GM11168 (cell line): ENCODE measurements at regions not wholly inside any gene's neighbourhood (a gene's known extent, or its start where the extent isn't known, plus 50 kb on each side); places are given as distances from the start of the nearest gene placed in this dataset.
"Not testable (repeated sequence)": the region's sequence is repeated elsewhere in the genome, so short reads cannot be mapped to it uniquely, and the experiment has no call there.

Source experiments
- in situ Hi-C: fragments of 300-500 bp; cut with MboI; formaldehyde crosslinking; loops from one replicate; pipeline ENCODE4 v1.12.0; 2022; ENCODE audit warnings: low sequenced_read_pairs; ENCODE audit not compliant: unreplicated experiment

GRCh38 chr21:27803571-27803970 lies 836.7 kb upstream of the ADAMTS5 start:
- in situ Hi-C loops = no loop called here

GRCh38 chr21:27802816-27803475 lies 836.1 kb upstream of the ADAMTS5 start:
- in situ Hi-C loops = no loop called here

- in situ Hi-C loops = no loop called here
Observed at GRCh38 chr21:27799861-27800260, 833.0 kb upstream of the ADAMTS5 start.

GRCh38 chr21:27796106-27796505 lies 829.2 kb upstream of the ADAMTS5 start:
- in situ Hi-C loops = no loop called here

- in situ Hi-C loops = no loop called here
Observed at GRCh38 chr21:27795418-27795817, 828.5 kb upstream of the ADAMTS5 start.

- in situ Hi-C loops = no loop called here
Observed at GRCh38 chr21:27793901-27794300, 827.0 kb upstream of the ADAMTS5 start.

- in situ Hi-C loops = no loop called here
Observed at GRCh38 chr21:27787046-27787445, 820.2 kb upstream of the ADAMTS5 start.

GRCh38 chr21:27779606-27780005 lies 812.7 kb upstream of the ADAMTS5 start:
- in situ Hi-C loops = no loop called here

- in situ Hi-C loops = no loop called here
Observed at GRCh38 chr21:27776925-27777553, 810.2 kb upstream of the ADAMTS5 start.

GRCh38 chr21:27772816-27773215 lies 805.9 kb upstream of the ADAMTS5 start:
- in situ Hi-C loops = no loop called here

GRCh38 chr21:27771938-27772483 lies 805.1 kb upstream of the ADAMTS5 start:
- in situ Hi-C loops = no loop called here

- in situ Hi-C loops = no loop called here
Observed at GRCh38 chr21:27769763-27770162, 802.9 kb upstream of the ADAMTS5 start.

GRCh38 chr21:27768046-27768637 lies 801.3 kb upstream of the ADAMTS5 start:
- in situ Hi-C loops = not testable (repeated sequence)

GRCh38 chr21:27764056-27764455 lies 797.2 kb upstream of the ADAMTS5 start:
- in situ Hi-C loops = no loop called here

GRCh38 chr21:27761623-27762022 lies 794.7 kb upstream of the ADAMTS5 start:
- in situ Hi-C loops = no loop called here

GRCh38 chr21:27759820-27760219 lies 792.9 kb upstream of the ADAMTS5 start:
- in situ Hi-C loops = no loop called here

GRCh38 chr21:27759091-27759659 lies 792.3 kb upstream of the ADAMTS5 start:
- in situ Hi-C loops = no loop called here

GRCh38 chr21:27756191-27756590 lies 789.3 kb upstream of the ADAMTS5 start:
- in situ Hi-C loops = no loop called here

- in situ Hi-C loops = no loop called here
Observed at GRCh38 chr21:27743971-27744564, 777.2 kb upstream of the ADAMTS5 start.

- in situ Hi-C loops = no loop called here
Observed at GRCh38 chr21:27741736-27742135, 774.8 kb upstream of the ADAMTS5 start.

- in situ Hi-C loops = no loop called here
Observed at GRCh38 chr21:27740084-27740483, 773.2 kb upstream of the ADAMTS5 start.
